Esophagus squamous epithelium (tissue), 4 donors: ENCODE measurements at regions not wholly inside any gene's neighbourhood (a gene's known extent, or its start where the extent isn't known, plus 50 kb on each side); places are given as distances from the start of the nearest gene placed in this dataset.

ENCODE experiments used
- POLR2A ChIP-seq, 4 donors: fragments of 450-650 bp; IDR thresholded peaks; one replicate each; pipeline ENCODE4 v1.6.1; 2017; ENCODE audit warnings: antibody characterized with exemption in 4 of 4, mild to moderate bottlenecking in 4 of 4, moderate library complexity in 3 of 4
- TF ChIP-seq, protein P1 (sequence below), 6 experiments: fragments of 450-650 bp in 4 of 6; fragments of 200-600 bp in 2 of 6; sonication (generic) in 2 of 6; IDR thresholded peaks; one replicate each; pipeline ENCODE4 v1.5.1; 2016 to 2019; ENCODE audit warnings: antibody characterized with exemption in 6 of 6, mild to moderate bottlenecking in 4 of 6, moderate library complexity in 4 of 6

DNA sequence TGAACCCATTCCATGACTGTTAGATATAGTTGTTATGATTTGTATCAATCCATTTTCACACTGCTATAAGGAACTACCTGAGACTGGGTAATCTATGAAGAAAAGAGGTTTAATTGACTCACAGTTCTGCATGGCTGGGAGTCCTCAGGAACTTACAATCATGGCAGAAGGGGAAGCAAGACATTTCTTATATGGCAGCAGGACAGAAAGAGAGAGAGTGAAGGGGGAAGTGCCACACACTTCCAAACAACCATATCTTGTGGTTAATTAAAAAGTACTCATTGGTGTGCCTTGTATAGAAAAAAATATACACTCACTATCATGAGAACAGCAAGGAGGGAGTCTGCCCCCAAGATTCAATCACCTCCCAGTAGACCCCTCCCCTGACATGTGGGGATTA, 137.6 kb upstream of the NBPF11 start:
- TF ChIP-seq, protein P1, sequence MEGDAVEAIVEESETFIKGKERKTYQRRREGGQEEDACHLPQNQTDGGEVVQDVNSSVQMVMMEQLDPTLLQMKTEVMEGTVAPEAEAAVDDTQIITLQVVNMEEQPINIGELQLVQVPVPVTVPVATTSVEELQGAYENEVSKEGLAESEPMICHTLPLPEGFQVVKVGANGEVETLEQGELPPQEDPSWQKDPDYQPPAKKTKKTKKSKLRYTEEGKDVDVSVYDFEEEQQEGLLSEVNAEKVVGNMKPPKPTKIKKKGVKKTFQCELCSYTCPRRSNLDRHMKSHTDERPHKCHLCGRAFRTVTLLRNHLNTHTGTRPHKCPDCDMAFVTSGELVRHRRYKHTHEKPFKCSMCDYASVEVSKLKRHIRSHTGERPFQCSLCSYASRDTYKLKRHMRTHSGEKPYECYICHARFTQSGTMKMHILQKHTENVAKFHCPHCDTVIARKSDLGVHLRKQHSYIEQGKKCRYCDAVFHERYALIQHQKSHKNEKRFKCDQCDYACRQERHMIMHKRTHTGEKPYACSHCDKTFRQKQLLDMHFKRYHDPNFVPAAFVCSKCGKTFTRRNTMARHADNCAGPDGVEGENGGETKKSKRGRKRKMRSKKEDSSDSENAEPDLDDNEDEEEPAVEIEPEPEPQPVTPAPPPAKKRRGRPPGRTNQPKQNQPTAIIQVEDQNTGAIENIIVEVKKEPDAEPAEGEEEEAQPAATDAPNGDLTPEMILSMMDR (IDR thresholded peaks at IDR 0.05), result no peak
- no peak for TF ChIP-seq POLR2A (IDR thresholded peaks at IDR 0.05)
